HG02763 (cell line): ENCODE measurements at regions not wholly inside any gene's neighbourhood (a gene's known extent, or its start where the extent isn't known, plus 50 kb on each side); places are given as distances from the start of the nearest gene placed in this dataset.

ENCODE experiments used
- ATAC-seq: cut with Tn5 transposase; IDR thresholded peaks from one replicate; pipeline ENCODE4 v1.9.1; 2021; ENCODE audit warnings: mild to moderate bottlenecking, moderate library complexity; ENCODE audit not compliant: unreplicated experiment

- no peak for ATAC-seq
Observed at GRCh38 chr6:106035655-106036054, 50.5 kb upstream of the PRDM1 start.

DNA sequence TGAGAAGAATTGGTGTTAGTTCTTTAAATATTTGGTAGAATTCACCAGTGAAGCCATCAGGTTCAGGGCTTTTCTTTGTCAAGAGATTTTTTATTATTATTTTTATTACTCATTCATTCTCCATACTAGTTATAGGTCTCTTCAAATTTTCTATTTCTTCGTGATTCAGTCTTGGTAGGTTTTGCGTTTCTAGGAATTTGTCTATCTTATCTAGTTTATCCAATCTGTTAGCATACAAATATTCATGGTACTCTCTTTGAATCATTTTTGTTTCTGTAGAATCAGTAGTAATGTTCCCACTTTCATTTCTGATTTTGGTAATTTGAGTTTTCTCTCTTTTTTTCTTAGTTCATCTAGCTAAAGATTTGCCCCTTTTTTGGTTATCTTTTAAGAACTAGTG lies 52.3 kb upstream of the PRDM1 start:
- no peak for ATAC-seq

DNA sequence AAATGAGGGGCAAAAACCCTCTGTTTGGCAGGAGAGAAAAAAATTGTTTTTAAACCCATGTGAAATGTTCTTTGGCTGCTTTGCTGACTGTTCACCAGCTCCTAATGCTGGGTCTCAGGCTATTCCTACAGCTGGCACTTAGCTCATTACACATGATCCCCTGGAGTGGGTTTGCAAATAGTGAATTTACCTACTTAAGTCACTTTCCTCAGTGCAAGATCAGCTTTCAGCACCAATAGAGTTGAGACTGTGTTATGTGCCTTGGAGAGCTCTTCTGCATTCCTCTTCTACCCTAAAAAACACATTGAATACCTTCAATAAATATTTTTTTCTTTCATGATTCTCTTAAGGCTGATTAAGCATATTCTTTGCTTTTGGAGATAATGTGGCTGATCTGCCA lies 58.4 kb upstream of the PRDM1 start:
- ATAC-seq = no peak

- no peak for ATAC-seq
Observed at GRCh38 chr6:106026748-106027715, 59.1 kb upstream of the PRDM1 start.

- ATAC-seq = no peak
Observed at GRCh38 chr6:106025655-106026054, 60.5 kb upstream of the PRDM1 start.

DNA sequence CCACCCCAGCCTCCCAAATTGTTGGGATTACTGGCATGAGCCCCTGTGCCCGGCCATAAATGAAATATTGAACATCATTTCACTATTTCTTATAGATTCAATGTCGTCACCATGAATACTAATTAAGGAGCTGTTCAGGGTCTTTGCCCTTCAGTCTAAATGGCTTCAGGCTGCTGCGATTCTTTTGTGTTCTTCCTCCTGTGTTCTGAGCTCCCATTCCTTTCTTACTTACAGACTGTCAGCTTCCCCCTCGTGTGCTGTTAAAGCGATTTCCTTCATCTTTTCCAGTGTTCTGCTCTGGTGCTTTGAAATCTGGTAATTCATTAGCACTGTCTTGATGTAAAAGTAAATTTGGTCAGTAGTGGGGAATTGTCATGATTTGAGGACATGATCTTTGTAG lies 63.3 kb upstream of the PRDM1 start:
- ATAC-seq = no peak

DNA sequence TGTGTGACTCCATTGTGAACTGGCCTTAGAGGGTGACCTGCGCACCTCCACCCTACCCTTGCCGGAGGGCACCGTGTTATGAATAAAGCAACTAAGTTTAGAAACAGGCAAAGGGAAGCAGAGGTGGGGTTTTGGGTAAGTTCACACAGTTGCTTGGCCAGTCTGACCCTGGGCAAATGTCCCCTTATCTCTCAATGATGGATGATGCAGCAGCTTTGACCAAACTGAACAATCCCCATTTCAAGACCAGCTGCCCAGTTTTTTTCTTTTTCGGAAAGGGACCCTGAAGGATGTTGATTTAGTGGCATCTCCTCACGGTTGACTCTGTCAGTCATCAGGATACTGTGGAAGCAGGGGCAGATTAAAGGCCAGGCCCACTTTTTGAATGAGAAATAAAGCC lies 68.7 kb upstream of the PRDM1 start:
- ATAC-seq = no peak

DNA sequence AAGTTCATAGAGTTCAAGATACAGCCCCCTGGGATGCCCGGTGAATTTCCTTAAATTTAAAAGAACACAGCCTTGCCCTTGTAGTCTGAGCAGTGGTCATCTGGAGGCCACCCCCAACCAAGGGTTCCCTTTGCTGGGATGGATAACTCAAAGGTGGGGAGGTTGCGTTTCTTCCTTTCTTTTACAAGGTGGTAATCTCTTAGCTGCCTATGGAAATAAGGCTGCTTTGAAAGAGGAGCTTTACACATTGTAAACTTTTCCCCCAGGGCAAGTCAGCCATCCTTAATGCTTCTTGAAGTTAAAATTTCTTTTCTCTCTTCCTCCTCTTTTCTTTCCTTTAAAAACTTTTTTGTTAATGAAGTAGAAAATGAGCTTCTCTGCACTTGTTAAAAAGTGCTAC lies 71.2 kb upstream of the PRDM1 start:
- no peak for ATAC-seq

GRCh38 chr6:106011476-106011875 lies 74.7 kb upstream of the PRDM1 start:
- ATAC-seq = no peak

GRCh38 chr6:106005954-106006353 lies 80.2 kb upstream of the PRDM1 start:
- no peak for ATAC-seq

- ATAC-seq = no peak
Observed at GRCh38 chr6:106005013-106005412, 81.1 kb upstream of the PRDM1 start.

DNA sequence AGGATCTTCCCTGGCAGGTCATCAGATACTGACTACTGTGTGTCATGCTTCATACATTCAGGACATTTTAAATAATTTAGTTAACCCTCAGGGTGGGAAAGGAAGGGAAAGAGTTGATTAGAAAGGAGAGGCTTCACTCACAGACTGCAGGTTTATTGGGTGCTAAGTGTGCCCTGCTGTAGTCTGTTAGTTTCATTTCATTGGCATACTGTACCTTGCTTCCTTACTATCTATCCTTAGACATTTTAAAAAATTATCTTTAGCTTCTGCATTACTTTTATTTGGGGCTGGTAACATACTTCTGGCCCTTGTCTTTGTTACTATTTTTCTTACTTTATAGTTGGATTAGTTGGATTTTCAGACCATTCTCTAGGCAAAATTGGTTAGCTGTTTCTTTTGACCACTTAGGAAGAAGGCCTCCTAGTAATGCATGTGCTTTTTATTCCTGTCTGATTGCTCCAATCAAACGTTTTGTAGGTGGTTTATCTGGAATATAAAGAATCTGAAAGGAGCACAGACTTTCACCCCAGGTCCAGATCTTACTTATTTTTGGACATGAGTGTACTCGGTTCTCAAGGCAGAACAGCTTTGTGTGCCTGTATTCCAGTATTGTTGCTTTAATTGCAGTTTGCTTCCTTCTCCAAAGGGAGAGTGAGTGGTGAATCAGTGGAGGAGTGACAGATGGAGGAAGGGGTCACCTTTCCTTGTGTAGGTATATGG lies 82.7 kb upstream of the PRDM1 start:
- no peak for ATAC-seq

DNA sequence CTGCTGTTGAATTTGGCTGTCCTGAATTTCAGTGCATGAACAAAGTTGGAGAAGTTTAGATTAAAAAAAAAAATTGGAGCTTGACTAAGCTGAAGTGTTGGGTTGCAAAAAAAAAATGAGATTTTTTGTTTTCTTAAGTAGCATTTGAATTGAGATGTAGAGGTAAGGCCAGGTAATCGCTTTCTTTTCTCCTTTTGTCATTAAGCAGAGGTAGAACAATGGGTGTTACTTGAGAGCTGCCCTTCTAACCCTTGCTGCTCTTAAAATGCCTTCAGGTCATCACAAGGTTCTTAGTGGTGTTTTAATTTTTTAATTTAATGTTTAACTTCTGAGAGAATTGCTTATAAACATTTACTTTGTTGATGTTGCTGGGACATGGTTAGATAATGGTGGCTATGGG lies 84.1 kb upstream of the PRDM1 start:
- no peak for ATAC-seq

- ATAC-seq = no peak
Observed at GRCh38 chr6:106000935-106001334, 85.2 kb upstream of the PRDM1 start.

DNA sequence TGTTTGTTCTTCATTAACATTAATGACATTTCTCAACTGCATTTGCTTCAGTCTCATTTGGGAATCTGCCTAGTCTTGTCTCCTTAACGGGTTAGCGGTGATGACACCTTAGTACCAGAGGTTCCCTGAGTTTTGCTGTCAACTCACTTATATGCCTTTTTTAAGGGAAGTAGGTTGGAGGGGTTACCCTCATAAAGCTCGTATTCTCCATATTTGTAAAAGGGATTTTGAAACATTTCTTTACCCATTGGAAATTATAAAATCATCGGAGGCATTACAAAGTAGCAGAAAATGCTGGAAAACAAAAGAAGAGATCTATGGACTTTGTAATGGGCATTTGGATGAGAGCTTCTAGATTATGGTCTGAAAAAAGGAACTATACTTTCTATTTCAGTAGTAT lies 88.7 kb upstream of the PRDM1 start:
- no peak for ATAC-seq

DNA sequence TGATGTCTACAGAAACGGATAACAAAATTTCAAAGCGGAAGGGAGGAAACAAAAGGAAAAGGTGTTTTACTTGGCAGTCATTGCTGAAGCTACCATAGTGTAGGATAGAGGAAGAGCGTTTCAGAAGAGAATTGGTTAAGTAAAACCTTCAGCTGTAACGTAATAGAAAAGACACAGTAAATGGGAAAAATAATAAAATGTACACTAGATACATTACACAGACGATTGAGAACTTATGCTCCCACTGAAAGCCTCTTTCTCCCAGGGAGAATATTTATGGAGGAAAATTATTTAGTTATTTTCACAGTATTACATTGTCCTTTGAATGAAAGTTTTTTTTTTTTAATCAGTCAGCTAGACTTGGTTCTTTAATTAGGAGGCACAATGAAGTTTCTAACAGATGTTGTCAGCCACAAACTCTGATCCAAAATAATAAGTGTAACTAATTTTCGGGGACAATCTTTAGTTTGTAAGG lies 90.7 kb upstream of the PRDM1 start:
- no peak for ATAC-seq

- no peak for ATAC-seq
Observed at GRCh38 chr6:105994591-105995390, 91.3 kb upstream of the PRDM1 start.

DNA sequence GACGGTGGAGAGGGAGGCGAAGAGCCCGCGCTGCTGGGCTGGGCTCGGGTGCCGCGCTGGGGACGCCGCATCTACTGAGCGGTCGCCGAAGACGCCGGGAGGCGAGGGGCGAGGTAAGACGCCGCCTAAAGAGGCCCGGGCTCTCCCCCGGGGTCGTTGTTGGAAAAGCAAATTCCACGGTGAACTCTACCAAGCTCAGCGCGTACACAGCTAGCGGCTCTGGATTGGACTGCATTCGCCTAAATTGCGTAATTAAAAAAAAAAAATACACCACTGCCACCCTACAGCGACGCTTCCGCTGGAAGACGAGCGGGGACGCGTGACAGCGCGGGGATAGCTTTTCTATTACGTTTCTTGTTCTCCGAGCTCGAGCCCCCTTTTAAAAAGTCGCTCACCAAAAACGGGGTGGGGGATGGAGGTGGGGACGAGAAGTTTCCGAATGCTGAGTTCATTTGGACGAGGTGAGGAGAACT lies 92.0 kb upstream of the PRDM1 start:
- ATAC-seq = no peak

DNA sequence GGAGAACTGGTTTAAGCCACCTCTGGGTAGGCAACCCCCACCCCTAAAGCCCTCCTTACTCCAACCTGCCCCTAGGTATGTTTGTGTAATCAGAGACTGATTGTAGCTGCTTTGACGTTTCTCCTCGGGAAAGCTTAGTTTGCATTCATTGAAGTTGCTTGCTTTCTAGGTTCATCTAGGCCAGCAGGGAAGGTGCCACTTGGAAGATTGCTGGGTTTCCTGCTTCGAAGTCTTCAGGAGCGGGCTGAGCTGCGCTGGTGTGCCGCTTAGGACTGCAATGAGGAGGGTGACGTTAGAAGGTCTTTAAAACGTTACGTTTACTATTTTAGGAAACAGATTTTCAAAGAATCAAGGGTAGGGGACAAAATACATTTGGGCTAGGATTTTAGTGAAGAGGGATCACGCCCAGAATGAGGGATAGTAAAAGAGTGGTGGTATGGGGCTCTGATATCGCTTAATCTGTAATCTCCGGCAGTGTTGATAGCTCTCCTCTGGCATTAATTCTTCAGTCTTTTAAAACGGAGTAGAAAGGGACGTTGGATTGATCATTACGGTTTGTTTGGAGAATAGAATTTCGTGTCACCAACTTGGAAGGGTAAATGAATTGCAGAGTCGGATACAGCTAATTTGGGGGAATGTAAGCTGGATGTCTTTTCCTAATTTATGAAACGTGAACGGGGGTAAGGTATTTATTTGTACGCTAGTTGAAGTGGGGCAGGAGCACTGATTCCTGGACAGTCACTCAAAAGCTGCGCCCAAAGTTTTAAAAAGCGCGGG lies 92.6 kb upstream of the PRDM1 start:
- ATAC-seq = no peak

DNA sequence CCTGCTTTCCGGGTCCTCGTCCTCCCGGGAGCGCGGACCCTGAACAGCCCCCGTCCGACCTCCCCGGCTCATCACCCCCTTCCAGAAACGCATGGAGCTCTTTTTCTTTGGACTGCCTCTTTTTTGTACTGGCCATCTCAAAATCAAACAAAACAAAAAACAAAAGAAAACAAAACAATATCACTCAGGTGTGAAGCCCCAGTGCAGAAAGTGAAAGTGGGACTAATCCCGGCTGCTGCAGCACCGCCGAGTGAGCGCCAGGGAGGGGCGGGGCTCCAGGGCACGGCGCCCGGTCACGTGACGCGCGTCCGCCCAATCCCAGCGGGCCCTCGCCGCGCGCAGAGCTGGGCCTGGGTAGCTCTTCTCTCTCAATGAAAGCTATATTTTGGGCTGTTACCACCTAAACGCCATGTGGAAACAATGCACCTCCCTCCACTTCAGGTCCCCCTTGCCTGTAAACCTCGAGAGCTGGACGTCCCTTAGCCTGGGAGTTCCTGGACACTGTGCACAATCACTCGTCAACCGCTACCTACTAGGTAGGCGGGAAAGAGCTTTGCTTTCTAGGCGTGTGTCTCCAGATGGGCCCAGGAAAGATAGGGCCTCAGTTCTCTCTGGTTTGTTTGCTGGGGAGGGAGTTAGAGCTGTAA lies 93.7 kb upstream of the PRDM1 start:
- peak; percentile 80 for ATAC-seq
